Epithelial cell of prostate (primary cell): ENCODE measurements at regions not wholly inside any gene's neighbourhood (a gene's known extent, or its start where the extent isn't known, plus 50 kb on each side); places are given as distances from the start of the nearest gene placed in this dataset.
"Not testable (repeated sequence)": the region's sequence is repeated elsewhere in the genome, so short reads cannot be mapped to it uniquely, and the experiment has no call there.

Source experiments
- DNase-seq: peaks from one replicate; pipeline ENCODE4 v3.0.0-alpha.2; 2011; ENCODE audit warnings: low read depth, low spot score
- H3K27ac ChIP-seq: fragments of 450-650 bp; 2 replicates; pipeline ENCODE4 v1.5.1; 2017; ENCODE audit warnings: mild to moderate bottlenecking

DNA sequence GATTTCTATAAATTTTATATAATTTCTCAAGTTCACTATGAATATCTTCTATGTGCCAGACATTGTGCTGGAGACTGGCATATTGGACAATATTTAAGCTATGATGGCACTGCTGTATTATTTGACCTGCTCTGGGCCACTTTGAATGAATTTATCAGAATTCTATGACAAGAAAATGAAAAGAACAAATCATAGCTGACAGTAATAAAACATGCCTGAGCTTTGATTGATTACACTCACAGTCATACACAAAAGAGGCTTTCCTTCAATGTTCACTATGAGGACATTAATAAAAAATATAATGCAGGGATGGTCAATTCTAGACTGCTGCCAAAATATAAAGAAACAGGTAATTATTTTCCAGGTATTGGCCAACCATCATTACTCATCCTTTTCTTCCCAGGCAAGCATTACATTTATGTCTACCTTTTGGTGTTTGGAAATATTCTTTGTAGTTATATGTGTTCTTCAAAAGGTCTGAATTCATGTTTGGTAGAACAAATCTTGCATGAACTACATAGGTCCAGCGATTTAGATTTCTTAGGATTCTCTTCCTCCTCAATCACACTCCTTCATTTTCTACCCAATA lies 81.0 kb upstream of the ALCAM start:
- no peak overlapping the region for H3K27ac ChIP-seq

DNA sequence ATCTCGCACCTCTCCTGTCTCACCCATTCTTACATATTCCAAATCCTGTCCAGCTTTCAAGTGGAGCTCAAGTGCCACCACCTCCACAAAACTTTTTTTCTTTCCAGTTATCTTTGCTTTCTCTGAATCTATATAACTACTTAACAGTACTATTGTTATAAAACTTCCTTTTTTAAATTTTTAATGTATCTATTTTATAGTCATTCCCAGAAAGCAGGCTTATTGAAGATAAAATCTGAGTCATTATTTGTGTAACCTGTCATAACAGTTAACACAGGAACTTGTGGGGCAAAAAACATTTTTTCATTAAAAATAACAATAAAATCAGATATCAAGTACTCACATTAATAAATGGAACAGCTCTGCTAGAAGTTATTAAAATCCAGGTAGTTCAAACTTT lies 73.3 kb upstream of the ALCAM start:
- DNase-seq: no peak
- H3K27ac ChIP-seq: no peak overlapping the region

More for the DNA sequence above, 81.0 kb upstream of the ALCAM start:
- no peak for DNase-seq

DNA sequence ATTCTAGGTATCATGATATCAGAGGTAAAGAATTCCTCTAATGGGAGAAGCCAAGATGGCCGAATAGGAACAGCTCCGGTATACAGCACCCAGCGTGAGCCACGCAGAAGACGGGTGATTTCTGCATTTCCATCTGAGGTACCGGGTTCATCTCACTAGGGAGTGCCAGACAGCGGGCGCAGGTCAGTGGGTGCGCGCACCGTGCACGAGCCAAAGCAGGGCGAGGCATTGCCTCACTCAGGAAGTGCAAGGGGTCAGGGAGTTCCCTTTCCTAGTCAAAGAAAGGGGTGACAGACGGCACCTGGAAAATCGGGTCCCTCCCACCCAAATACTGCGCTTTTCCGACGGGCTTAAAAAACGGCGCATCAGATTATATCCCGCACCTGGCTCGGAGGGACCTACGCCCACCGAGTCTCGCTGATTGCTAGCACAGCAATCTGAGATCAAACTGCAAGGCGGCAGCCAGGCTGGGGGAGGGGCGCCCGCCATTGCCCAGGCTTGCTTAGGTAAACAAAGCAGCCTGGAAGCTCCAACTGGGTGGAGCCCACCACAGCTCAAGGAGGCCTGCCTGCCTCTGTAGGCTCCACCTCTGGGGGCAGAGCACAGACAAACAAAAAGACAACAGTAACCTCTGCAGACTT lies 70.4 kb upstream of the ALCAM start:
- not testable (repeated sequence) for H3K27ac ChIP-seq, DNase-seq

GRCh38 chr3:105304487-105304886 lies 62.2 kb upstream of the ALCAM start:
- DNase-seq: no peak
- no peak overlapping the region for H3K27ac ChIP-seq

GRCh38 chr3:105315144-105315543 lies 51.6 kb upstream of the ALCAM start:
- DNase-seq: no peak
- no peak overlapping the region for H3K27ac ChIP-seq

GRCh38 chr3:105315815-105316214 lies 50.9 kb upstream of the ALCAM start:
- DNase-seq: no peak

DNA sequence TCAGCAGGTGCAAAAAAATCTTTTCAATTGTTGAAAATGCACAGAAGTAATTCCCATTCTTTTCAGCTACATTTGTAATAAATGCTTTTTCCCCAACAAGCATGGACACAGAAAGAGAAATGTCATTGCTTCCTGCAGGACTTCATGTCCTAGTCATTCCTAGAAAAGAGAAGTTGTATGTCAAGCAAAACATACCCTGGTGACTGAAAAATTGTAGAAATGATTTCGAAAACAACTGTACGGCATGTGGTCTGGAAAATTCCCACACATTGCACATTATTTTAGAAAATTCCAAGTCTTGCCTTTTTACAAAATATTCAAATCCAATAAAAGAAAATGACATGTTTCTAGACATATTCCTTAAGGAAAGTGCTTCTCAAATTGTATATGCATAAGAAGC lies 50.4 kb upstream of the ALCAM start:
- no peak overlapping the region for H3K27ac ChIP-seq
- DNase-seq: no peak

More at GRCh38 chr3:105315815-105316214, 50.9 kb upstream of the ALCAM start:
- H3K27ac ChIP-seq: no peak overlapping the region
